Transverse colon (tissue), 3 donors: ENCODE measurements at regions not wholly inside any gene's neighbourhood (a gene's known extent, or its start where the extent isn't known, plus 50 kb on each side); places are given as distances from the start of the nearest gene placed in this dataset.

Experiments used
- POLR2A ChIP-seq: fragments of 450-650 bp; IDR thresholded peaks from one replicate; pipeline ENCODE4 v1.6.1; 2016; ENCODE audit warnings: antibody characterized with exemption, mild to moderate bottlenecking, moderate library complexity
- TF ChIP-seq, protein P1 (sequence below), 5 experiments: fragments of 200-600 bp in 3 of 5; fragments of 450-650 bp in 2 of 5; sonication (generic) in 3 of 5; IDR thresholded peaks; 1 replicate in 2 of 5; 2 replicates in 3 of 5; pipeline ENCODE4 v1.5.1; 2016 to 2017; ENCODE audit warnings: antibody characterized with exemption in 5 of 5, inconsistent platforms in 3 of 5, mild to moderate bottlenecking in 2 of 5, moderate library complexity in 1 of 5

DNA sequence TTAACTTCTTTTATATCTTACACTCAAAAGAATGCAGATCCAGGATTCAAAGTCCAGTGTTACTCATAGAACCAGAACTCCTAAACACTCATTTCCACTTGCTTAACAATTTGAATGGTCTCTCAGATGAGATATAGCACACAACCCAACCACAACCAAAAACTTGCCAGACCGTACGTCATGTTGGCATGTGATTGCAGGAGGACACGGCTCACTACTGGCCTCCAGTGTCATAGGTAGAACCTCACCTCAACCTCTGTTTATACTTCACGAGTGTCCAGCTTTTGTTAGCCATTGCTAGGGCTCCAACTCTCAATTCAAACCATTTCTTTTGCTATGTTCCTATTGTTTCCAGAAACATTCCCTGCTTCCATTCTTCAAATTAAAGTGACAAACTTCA, 58.5 kb upstream of the PDGFD start:
- TF ChIP-seq, protein P1, sequence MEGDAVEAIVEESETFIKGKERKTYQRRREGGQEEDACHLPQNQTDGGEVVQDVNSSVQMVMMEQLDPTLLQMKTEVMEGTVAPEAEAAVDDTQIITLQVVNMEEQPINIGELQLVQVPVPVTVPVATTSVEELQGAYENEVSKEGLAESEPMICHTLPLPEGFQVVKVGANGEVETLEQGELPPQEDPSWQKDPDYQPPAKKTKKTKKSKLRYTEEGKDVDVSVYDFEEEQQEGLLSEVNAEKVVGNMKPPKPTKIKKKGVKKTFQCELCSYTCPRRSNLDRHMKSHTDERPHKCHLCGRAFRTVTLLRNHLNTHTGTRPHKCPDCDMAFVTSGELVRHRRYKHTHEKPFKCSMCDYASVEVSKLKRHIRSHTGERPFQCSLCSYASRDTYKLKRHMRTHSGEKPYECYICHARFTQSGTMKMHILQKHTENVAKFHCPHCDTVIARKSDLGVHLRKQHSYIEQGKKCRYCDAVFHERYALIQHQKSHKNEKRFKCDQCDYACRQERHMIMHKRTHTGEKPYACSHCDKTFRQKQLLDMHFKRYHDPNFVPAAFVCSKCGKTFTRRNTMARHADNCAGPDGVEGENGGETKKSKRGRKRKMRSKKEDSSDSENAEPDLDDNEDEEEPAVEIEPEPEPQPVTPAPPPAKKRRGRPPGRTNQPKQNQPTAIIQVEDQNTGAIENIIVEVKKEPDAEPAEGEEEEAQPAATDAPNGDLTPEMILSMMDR (IDR thresholded peaks at IDR 0.05), result no peak
- no peak for TF ChIP-seq POLR2A
